ENCODE measurements at regions not wholly inside any gene's neighbourhood (a gene's known extent, or its start where the extent isn't known, plus 50 kb on each side); places are given as distances from the start of the nearest gene placed in this dataset.
"Not testable (repeated sequence)": the region's sequence is repeated elsewhere in the genome, so short reads cannot be mapped to it uniquely, and the experiment has no call there.

DNA sequence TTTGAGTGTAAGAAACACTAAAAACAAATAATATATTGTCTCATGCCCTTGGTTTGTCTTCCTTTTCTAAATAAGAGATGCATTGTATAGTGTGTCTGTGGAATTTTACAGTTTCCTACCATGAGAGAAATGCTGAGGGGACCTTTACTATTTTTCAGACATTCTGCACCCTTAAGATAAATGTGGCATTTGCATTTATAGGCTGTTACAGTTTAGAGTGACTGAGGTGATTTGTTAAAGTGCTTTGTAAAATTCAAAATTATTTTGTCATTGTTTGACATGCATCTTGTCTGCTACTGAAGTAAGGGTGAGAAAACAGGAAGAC is 78.9 kb upstream of the ZSWIM2 start:
- no peak for DNase-seq (ENCODE audit: low read depth in 1 of 2, low spot score in 1 of 2)
- Histone ChIP-seq H3K27me3 (ENCODE audit: insufficient read depth, poor library complexity, severe bottlenecking) (no peaks in the 10 kb centered on the region), H3K4me3 (replicated peaks; ENCODE audit: insufficient read depth, low read length) (no peak overlapping the region), H3K27ac (replicated peaks) (no peak overlapping the region)
- no peak for TF ChIP-seq SPI1 (IDR thresholded peaks at IDR 0.05; ENCODE audit: borderline replicate concordance, low read depth)
- TF ChIP-seq, protein P1, sequence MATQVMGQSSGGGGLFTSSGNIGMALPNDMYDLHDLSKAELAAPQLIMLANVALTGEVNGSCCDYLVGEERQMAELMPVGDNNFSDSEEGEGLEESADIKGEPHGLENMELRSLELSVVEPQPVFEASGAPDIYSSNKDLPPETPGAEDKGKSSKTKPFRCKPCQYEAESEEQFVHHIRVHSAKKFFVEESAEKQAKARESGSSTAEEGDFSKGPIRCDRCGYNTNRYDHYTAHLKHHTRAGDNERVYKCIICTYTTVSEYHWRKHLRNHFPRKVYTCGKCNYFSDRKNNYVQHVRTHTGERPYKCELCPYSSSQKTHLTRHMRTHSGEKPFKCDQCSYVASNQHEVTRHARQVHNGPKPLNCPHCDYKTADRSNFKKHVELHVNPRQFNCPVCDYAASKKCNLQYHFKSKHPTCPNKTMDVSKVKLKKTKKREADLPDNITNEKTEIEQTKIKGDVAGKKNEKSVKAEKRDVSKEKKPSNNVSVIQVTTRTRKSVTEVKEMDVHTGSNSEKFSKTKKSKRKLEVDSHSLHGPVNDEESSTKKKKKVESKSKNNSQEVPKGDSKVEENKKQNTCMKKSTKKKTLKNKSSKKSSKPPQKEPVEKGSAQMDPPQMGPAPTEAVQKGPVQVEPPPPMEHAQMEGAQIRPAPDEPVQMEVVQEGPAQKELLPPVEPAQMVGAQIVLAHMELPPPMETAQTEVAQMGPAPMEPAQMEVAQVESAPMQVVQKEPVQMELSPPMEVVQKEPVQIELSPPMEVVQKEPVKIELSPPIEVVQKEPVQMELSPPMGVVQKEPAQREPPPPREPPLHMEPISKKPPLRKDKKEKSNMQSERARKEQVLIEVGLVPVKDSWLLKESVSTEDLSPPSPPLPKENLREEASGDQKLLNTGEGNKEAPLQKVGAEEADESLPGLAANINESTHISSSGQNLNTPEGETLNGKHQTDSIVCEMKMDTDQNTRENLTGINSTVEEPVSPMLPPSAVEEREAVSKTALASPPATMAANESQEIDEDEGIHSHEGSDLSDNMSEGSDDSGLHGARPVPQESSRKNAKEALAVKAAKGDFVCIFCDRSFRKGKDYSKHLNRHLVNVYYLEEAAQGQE (IDR thresholded peaks at IDR 0.05; ENCODE audit: insufficient replicate concordance, low read depth) = no peak
- no peak for TF ChIP-seq GABPA (IDR thresholded peaks at IDR 0.05; ENCODE audit: low read depth)
- TF ChIP-seq, protein P2, sequence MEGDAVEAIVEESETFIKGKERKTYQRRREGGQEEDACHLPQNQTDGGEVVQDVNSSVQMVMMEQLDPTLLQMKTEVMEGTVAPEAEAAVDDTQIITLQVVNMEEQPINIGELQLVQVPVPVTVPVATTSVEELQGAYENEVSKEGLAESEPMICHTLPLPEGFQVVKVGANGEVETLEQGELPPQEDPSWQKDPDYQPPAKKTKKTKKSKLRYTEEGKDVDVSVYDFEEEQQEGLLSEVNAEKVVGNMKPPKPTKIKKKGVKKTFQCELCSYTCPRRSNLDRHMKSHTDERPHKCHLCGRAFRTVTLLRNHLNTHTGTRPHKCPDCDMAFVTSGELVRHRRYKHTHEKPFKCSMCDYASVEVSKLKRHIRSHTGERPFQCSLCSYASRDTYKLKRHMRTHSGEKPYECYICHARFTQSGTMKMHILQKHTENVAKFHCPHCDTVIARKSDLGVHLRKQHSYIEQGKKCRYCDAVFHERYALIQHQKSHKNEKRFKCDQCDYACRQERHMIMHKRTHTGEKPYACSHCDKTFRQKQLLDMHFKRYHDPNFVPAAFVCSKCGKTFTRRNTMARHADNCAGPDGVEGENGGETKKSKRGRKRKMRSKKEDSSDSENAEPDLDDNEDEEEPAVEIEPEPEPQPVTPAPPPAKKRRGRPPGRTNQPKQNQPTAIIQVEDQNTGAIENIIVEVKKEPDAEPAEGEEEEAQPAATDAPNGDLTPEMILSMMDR (IDR thresholded peaks at IDR 0.05; ENCODE audit: insufficient read depth, low read length) = no peak
- TF ChIP-seq POLR2AphosphoS5 (IDR thresholded peaks at IDR 0.05; ENCODE audit: low read depth) = no peak

GRCh38 chr2:186927185-186927866 is 78.4 kb upstream of the ZSWIM2 start:
- TF ChIP-seq, protein P1 (IDR thresholded peaks at IDR 0.05; ENCODE audit: insufficient replicate concordance, low read depth) = no peak
- no peak for TF ChIP-seq SPI1 (IDR thresholded peaks at IDR 0.05; ENCODE audit: borderline replicate concordance, low read depth)
- TF ChIP-seq POLR2AphosphoS5 (IDR thresholded peaks at IDR 0.05; ENCODE audit: low read depth) = no peak
- TF ChIP-seq, protein P2 (IDR thresholded peaks at IDR 0.05; ENCODE audit: insufficient read depth, low read length) = no peak
- TF ChIP-seq GABPA (IDR thresholded peaks at IDR 0.05; ENCODE audit: low read depth) = no peak
- H3K27ac ChIP-seq (replicated peaks) = no peak overlapping the region
- no peaks in the 10 kb centered on the region for H3K27me3 ChIP-seq (ENCODE audit: insufficient read depth, poor library complexity, severe bottlenecking)
- no peak for DNase-seq (ENCODE audit: low read depth in 1 of 2, low spot score in 1 of 2)
- no peak overlapping the region for H3K4me3 ChIP-seq (replicated peaks; ENCODE audit: insufficient read depth, low read length)

- Histone ChIP-seq H3K27me3 (ENCODE audit: insufficient read depth, poor library complexity, severe bottlenecking) (no peaks in the 10 kb centered on the region), H3K27ac (replicated peaks) (peak overlapping the region; percentile 70), H3K4me3 (replicated peaks; ENCODE audit: insufficient read depth, low read length) (no peak overlapping the region)
- DNase-seq (ENCODE audit: low read depth in 1 of 2, low spot score in 1 of 2) = peak in 1 of 2 experiments; percentile 52
- TF ChIP-seq GABPA (IDR thresholded peaks at IDR 0.05; ENCODE audit: low read depth) (no peak), SPI1 (IDR thresholded peaks at IDR 0.05; ENCODE audit: borderline replicate concordance, low read depth) (peak; percentile 75), POLR2AphosphoS5 (IDR thresholded peaks at IDR 0.05; ENCODE audit: low read depth) (no peak)
- TF ChIP-seq, protein P1 (IDR thresholded peaks at IDR 0.05; ENCODE audit: insufficient replicate concordance, low read depth) = no peak
- TF ChIP-seq, protein P2 (IDR thresholded peaks at IDR 0.05; ENCODE audit: insufficient read depth, low read length) = no peak
Measured at GRCh38 chr2:186925514-186925913, 76.5 kb upstream of the ZSWIM2 start.

GRCh38 chr2:186922316-186922715 is 73.3 kb upstream of the ZSWIM2 start:
- not testable (repeated sequence) for DNase-seq (ENCODE audit: low read depth in 1 of 2, low spot score in 1 of 2); H3K27ac ChIP-seq (replicated peaks); H3K4me3 ChIP-seq (replicated peaks; ENCODE audit: insufficient read depth, low read length); H3K27me3 ChIP-seq (ENCODE audit: insufficient read depth, poor library complexity, severe bottlenecking)
